PC-3 (cell line): ENCODE measurements at regions not wholly inside any gene's neighbourhood (a gene's known extent, or its start where the extent isn't known, plus 50 kb on each side); places are given as distances from the start of the nearest gene placed in this dataset.

Experiments used
- CTCF ChIP-seq: fragments of 300-600 bp; sonication (generic); conservative IDR thresholded peaks from 2 replicates; pipeline ENCODE4 v1.5.1; 2017; ENCODE audit warnings: antibody characterized with exemption, low read depth, mild to moderate bottlenecking, low read length
- EZH2 ChIP-seq: fragments of 300-600 bp; sonication (generic); IDR thresholded peaks from one replicate; pipeline ENCODE4 v1.6.1; 2017; ENCODE audit warnings: antibody characterized with exemption, mild to moderate bottlenecking, low read length; ENCODE audit not compliant: unreplicated experiment
- EZH2phosphoT487 ChIP-seq: fragments of 300-600 bp; sonication (generic); IDR thresholded peaks from 2 replicates; pipeline ENCODE4 v1.6.1; 2018; ENCODE audit warnings: mild to moderate bottlenecking, antibody characterized with exemption, low read length, borderline replicate concordance

GRCh38 chr12:124632519-124632984, 65.1 kb upstream of the NCOR2 start:
- TF ChIP-seq CTCF (no peak), EZH2phosphoT487 (no peak), EZH2 (no peak)
